Osteoblast (primary cell): ENCODE measurements at regions not wholly inside any gene's neighbourhood (a gene's known extent, or its start where the extent isn't known, plus 50 kb on each side); places are given as distances from the start of the nearest gene placed in this dataset.
A peak's percentile ranks its signal among the peaks of the same experiment; 100 is the strongest.
"Not testable (repeated sequence)": the region's sequence is repeated elsewhere in the genome, so short reads cannot be mapped to it uniquely, and the experiment has no call there.

ENCODE experiments used
- DNase-seq: peaks from one replicate; pipeline ENCODE4 v3.0.0; 2011; ENCODE audit warnings: low spot score, mixed read lengths; ENCODE audit not compliant: insufficient read length; ENCODE audit errors: missing footprints
- H2AFZ ChIP-seq: 2 replicates; pipeline ENCODE4 v1.6.0; 2011; ENCODE audit warnings: mild to moderate bottlenecking, low read length
- H3K27ac ChIP-seq: 2 replicates; pipeline ENCODE4 v1.5.1; 2011; ENCODE audit warnings: mild to moderate bottlenecking, low read depth, low read length, moderate library complexity
- H3K27me3 ChIP-seq: 2 replicates; pipeline ENCODE4 v1.6.0; 2012; ENCODE audit warnings: mild to moderate bottlenecking, control low read depth, inconsistent platforms, low read length, moderate library complexity; ENCODE audit not compliant: insufficient read depth
- H3K36me3 ChIP-seq: 2 replicates; pipeline ENCODE4 v1.5.1; 2011; ENCODE audit warnings: mild to moderate bottlenecking, low read length, control low read depth, moderate library complexity; ENCODE audit not compliant: insufficient read depth
- H3K4me1 ChIP-seq: 2 replicates; pipeline ENCODE4 v1.5.1; 2011; ENCODE audit warnings: mild to moderate bottlenecking, low read length, control low read depth, moderate library complexity; ENCODE audit not compliant: insufficient read depth
- H3K4me2 ChIP-seq: 2 replicates; pipeline ENCODE4 v1.6.0; 2011; ENCODE audit warnings: mild to moderate bottlenecking, low read length; ENCODE audit not compliant: insufficient read depth
- H3K4me3 ChIP-seq: fragments of 200-600 bp; sonication (generic); 3 replicates; pipeline ENCODE4 v1.5.1; 2012; ENCODE audit warnings: mild to moderate bottlenecking, low read length, inconsistent platforms; ENCODE audit not compliant: insufficient read depth
- H3K79me2 ChIP-seq: 2 replicates; pipeline ENCODE4 v1.6.0; 2012; ENCODE audit warnings: mild to moderate bottlenecking, low read length, control low read depth, inconsistent platforms; ENCODE audit not compliant: insufficient read depth
- H3K9me3 ChIP-seq: 2 replicates; pipeline ENCODE4 v1.5.1; 2011; ENCODE audit warnings: low read depth, low read length, control low read depth
- H4K20me1 ChIP-seq: 2 replicates; pipeline ENCODE4 v1.6.0; 2012; ENCODE audit warnings: mild to moderate bottlenecking, low read length, control low read depth; ENCODE audit not compliant: insufficient read depth
- CTCF ChIP-seq: IDR thresholded peaks from 2 replicates; pipeline ENCODE4 v1.5.1; 2011; ENCODE audit warnings: mild to moderate bottlenecking, low read depth, low read length, moderate library complexity; ENCODE audit errors: extremely low read depth

GRCh38 chr1:121097127-121097866 lies 86.8 kb downstream of the FAM72B start:
- DNase-seq, H3K36me3 ChIP-seq, H3K27me3 ChIP-seq, H2AFZ ChIP-seq, H3K9me3 ChIP-seq, H3K4me1 ChIP-seq, H3K79me2 ChIP-seq, H4K20me1 ChIP-seq, H3K4me2 ChIP-seq, H3K27ac ChIP-seq: not testable (repeated sequence)
- TF ChIP-seq CTCF = peak; percentile 18
- peak overlapping the region; percentile 46 for H3K4me3 ChIP-seq

- not testable (repeated sequence) for H3K9me3 ChIP-seq, H2AFZ ChIP-seq, H3K4me1 ChIP-seq, H3K4me3 ChIP-seq, H3K27me3 ChIP-seq, DNase-seq, H3K27ac ChIP-seq, H4K20me1 ChIP-seq, H3K79me2 ChIP-seq, H3K36me3 ChIP-seq, H3K4me2 ChIP-seq
These were observed 86.3 kb downstream of the FAM72B start for GRCh38 chr1:121097867-121098215.

- not testable (repeated sequence) for H3K9me3 ChIP-seq, H4K20me1 ChIP-seq, DNase-seq, H3K4me2 ChIP-seq, H3K36me3 ChIP-seq, H3K79me2 ChIP-seq, H3K27me3 ChIP-seq, H3K27ac ChIP-seq, H3K4me1 ChIP-seq, H2AFZ ChIP-seq, H3K4me3 ChIP-seq
These were observed 75.1 kb downstream of the FAM72B start for GRCh38 chr1:121109025-121109424.

GRCh38 chr1:121116522-121117297 lies 67.4 kb downstream of the FAM72B start:
- H3K27ac ChIP-seq, H3K4me1 ChIP-seq, H3K27me3 ChIP-seq, DNase-seq, H3K79me2 ChIP-seq, H3K9me3 ChIP-seq, H4K20me1 ChIP-seq, H2AFZ ChIP-seq, H3K36me3 ChIP-seq: not testable (repeated sequence)
- H3K4me3 ChIP-seq = peak overlapping the region; percentile 52
- H3K4me2 ChIP-seq = peak overlapping the region; percentile 61

GRCh38 chr1:121117298-121117611 lies 66.9 kb downstream of the FAM72B start:
- H3K27ac ChIP-seq, H4K20me1 ChIP-seq, H3K79me2 ChIP-seq, DNase-seq, H3K4me1 ChIP-seq, H2AFZ ChIP-seq, H3K36me3 ChIP-seq, H3K9me3 ChIP-seq, H3K27me3 ChIP-seq: not testable (repeated sequence)
- Histone ChIP-seq H3K4me3 (peak overlapping the region; percentile 52), H3K4me2 (peak overlapping the region; percentile 61)

- Histone ChIP-seq H3K4me2 (peak overlapping the region; percentile 66), H3K4me3 (peak overlapping the region; percentile 70), H2AFZ (peak overlapping the region; percentile 77)
- not testable (repeated sequence) for H3K9me3 ChIP-seq, H4K20me1 ChIP-seq, H3K36me3 ChIP-seq, DNase-seq, H3K27ac ChIP-seq, H3K4me1 ChIP-seq, H3K27me3 ChIP-seq, H3K79me2 ChIP-seq
These were observed 66.3 kb downstream of the FAM72B start for GRCh38 chr1:121117622-121118479.
